KMS-11 (cell line): ENCODE measurements at regions not wholly inside any gene's neighbourhood (a gene's known extent, or its start where the extent isn't known, plus 50 kb on each side); places are given as distances from the start of the nearest gene placed in this dataset.

Experiments used
- H2AFZ ChIP-seq: fragments of 200-600 bp; sonication (generic); 2 replicates; pipeline ENCODE4 v1.6.1; 2016; ENCODE audit warnings: antibody characterized with exemption, mixed run types, low read depth
- H3K27ac ChIP-seq: fragments of 200-600 bp; sonication (generic); 2 replicates; pipeline ENCODE4 v1.6.1; 2016; ENCODE audit warnings: mild to moderate bottlenecking, mixed run types
- H3K27me3 ChIP-seq: fragments of 200-600 bp; sonication (generic); 2 replicates; pipeline ENCODE4 v1.6.1; 2017; ENCODE audit warnings: mild to moderate bottlenecking, low read depth, mixed run types, moderate library complexity; ENCODE audit not compliant: insufficient read depth
- H3K36me3 ChIP-seq: fragments of 200-600 bp; sonication (generic); 2 replicates; pipeline ENCODE4 v1.6.1; 2017; ENCODE audit warnings: mild to moderate bottlenecking, mixed run types; ENCODE audit not compliant: insufficient read depth
- H3K4me1 ChIP-seq: fragments of 200-600 bp; sonication (generic); 2 replicates; pipeline ENCODE4 v1.6.1; 2016; ENCODE audit warnings: mild to moderate bottlenecking, low read depth, mixed run types; ENCODE audit not compliant: poor library complexity, severe bottlenecking
- H3K4me2 ChIP-seq: fragments of 200-600 bp; sonication (generic); 2 replicates; pipeline ENCODE4 v1.7.0; 2016; ENCODE audit warnings: mild to moderate bottlenecking, mixed run types
- H3K4me3 ChIP-seq: fragments of 200-600 bp; sonication (generic); IDR thresholded peaks from 2 replicates; pipeline ENCODE4 v1.6.1; 2017; ENCODE audit warnings: low read depth, low read length, mixed read lengths; ENCODE audit not compliant: insufficient read depth
- H3K79me2 ChIP-seq: fragments of 200-600 bp; sonication (generic); 2 replicates; pipeline ENCODE4 v1.6.1; 2016; ENCODE audit warnings: low read depth, mixed run types; ENCODE audit not compliant: insufficient read depth
- H3K9ac ChIP-seq: fragments of 200-600 bp; sonication (generic); 2 replicates; pipeline ENCODE4 v1.6.1; 2016; ENCODE audit warnings: mild to moderate bottlenecking, mixed run types
- H4K20me1 ChIP-seq: fragments of 200-600 bp; sonication (generic); 2 replicates; pipeline ENCODE4 v1.6.1; 2016; ENCODE audit warnings: mild to moderate bottlenecking, mixed run types; ENCODE audit not compliant: insufficient read depth
- CTCF ChIP-seq: fragments of 200-600 bp; sonication (generic); conservative IDR thresholded peaks from 2 replicates; pipeline ENCODE4 v1.6.1; 2017; ENCODE audit warnings: low read depth, mild to moderate bottlenecking, antibody characterized with exemption, low read length, moderate library complexity, mixed read lengths

- Histone ChIP-seq H3K4me3 (no peak overlapping the region), H3K4me2 (no peak overlapping the region), H3K79me2 (no peaks in the 10 kb centered on the region), H3K4me1 (peaks cover 7% of the 10 kb centered on the region), H2AFZ (no peak overlapping the region), H3K27me3 (no peaks in the 10 kb centered on the region), H3K27ac (no peak overlapping the region), H4K20me1 (no peaks in the 10 kb centered on the region), H3K36me3 (no peaks in the 10 kb centered on the region), H3K9ac (no peak overlapping the region)
- no peak for TF ChIP-seq CTCF
Measured at GRCh38 chr19:28489126-28489660, 723.8 kb downstream of the UQCRFS1 start.

GRCh38 chr19:28487999-28488398 lies 725.0 kb downstream of the UQCRFS1 start:
- Histone ChIP-seq H3K4me3 (no peak overlapping the region), H3K27ac (no peak overlapping the region), H3K27me3 (no peaks in the 10 kb centered on the region), H3K4me2 (no peak overlapping the region), H2AFZ (no peak overlapping the region), H3K79me2 (no peaks in the 10 kb centered on the region), H3K36me3 (no peaks in the 10 kb centered on the region), H3K9ac (no peak overlapping the region), H3K4me1 (peaks cover 7% of the 10 kb centered on the region), H4K20me1 (no peaks in the 10 kb centered on the region)
- TF ChIP-seq CTCF: no peak

- Histone ChIP-seq H3K9ac (no peak overlapping the region), H2AFZ (no peak overlapping the region), H4K20me1 (no peaks in the 10 kb centered on the region), H3K27ac (no peak overlapping the region), H3K27me3 (no peaks in the 10 kb centered on the region), H3K79me2 (no peaks in the 10 kb centered on the region), H3K4me3 (no peak overlapping the region), H3K4me1 (peaks cover under 1% of the 10 kb centered on the region), H3K4me2 (no peak overlapping the region), H3K36me3 (no peaks in the 10 kb centered on the region)
- no peak for TF ChIP-seq CTCF
Measured at GRCh38 chr19:28486926-28487325, 726.0 kb downstream of the UQCRFS1 start.

GRCh38 chr19:28486473-28486872 lies 726.5 kb downstream of the UQCRFS1 start:
- no peak overlapping the region for H3K4me2 ChIP-seq
- no peak for TF ChIP-seq CTCF
- H2AFZ ChIP-seq: no peak overlapping the region
- no peak overlapping the region for H3K4me3 ChIP-seq
- H3K79me2 ChIP-seq: no peaks in the 10 kb centered on the region
- no peak overlapping the region for H3K27ac ChIP-seq
- H3K9ac ChIP-seq: no peak overlapping the region
- H3K36me3 ChIP-seq: no peaks in the 10 kb centered on the region
- H4K20me1 ChIP-seq: no peaks in the 10 kb centered on the region
- H3K27me3 ChIP-seq: no peaks in the 10 kb centered on the region
- H3K4me1 ChIP-seq: peaks cover under 1% of the 10 kb centered on the region
